Osteoblast (primary cell): ENCODE measurements at regions not wholly inside any gene's neighbourhood (a gene's known extent, or its start where the extent isn't known, plus 50 kb on each side); places are given as distances from the start of the nearest gene placed in this dataset.

Experiments used
- DNase-seq: peaks from one replicate; pipeline ENCODE4 v3.0.0; 2011; ENCODE audit warnings: low spot score, mixed read lengths; ENCODE audit not compliant: insufficient read length; ENCODE audit errors: missing footprints
- H2AFZ ChIP-seq: 2 replicates; pipeline ENCODE4 v1.6.0; 2011; ENCODE audit warnings: mild to moderate bottlenecking, low read length
- H3K27ac ChIP-seq: 2 replicates; pipeline ENCODE4 v1.5.1; 2011; ENCODE audit warnings: mild to moderate bottlenecking, low read depth, low read length, moderate library complexity
- H3K27me3 ChIP-seq: 2 replicates; pipeline ENCODE4 v1.6.0; 2012; ENCODE audit warnings: mild to moderate bottlenecking, control low read depth, inconsistent platforms, low read length, moderate library complexity; ENCODE audit not compliant: insufficient read depth
- H3K36me3 ChIP-seq: 2 replicates; pipeline ENCODE4 v1.5.1; 2011; ENCODE audit warnings: mild to moderate bottlenecking, low read length, control low read depth, moderate library complexity; ENCODE audit not compliant: insufficient read depth
- H3K4me1 ChIP-seq: 2 replicates; pipeline ENCODE4 v1.5.1; 2011; ENCODE audit warnings: mild to moderate bottlenecking, low read length, control low read depth, moderate library complexity; ENCODE audit not compliant: insufficient read depth
- H3K4me2 ChIP-seq: 2 replicates; pipeline ENCODE4 v1.6.0; 2011; ENCODE audit warnings: mild to moderate bottlenecking, low read length; ENCODE audit not compliant: insufficient read depth
- H3K4me3 ChIP-seq: fragments of 200-600 bp; sonication (generic); 3 replicates; pipeline ENCODE4 v1.5.1; 2012; ENCODE audit warnings: mild to moderate bottlenecking, low read length, inconsistent platforms; ENCODE audit not compliant: insufficient read depth
- H3K79me2 ChIP-seq: 2 replicates; pipeline ENCODE4 v1.6.0; 2012; ENCODE audit warnings: mild to moderate bottlenecking, low read length, control low read depth, inconsistent platforms; ENCODE audit not compliant: insufficient read depth
- H3K9me3 ChIP-seq: 2 replicates; pipeline ENCODE4 v1.5.1; 2011; ENCODE audit warnings: low read depth, low read length, control low read depth
- H4K20me1 ChIP-seq: 2 replicates; pipeline ENCODE4 v1.6.0; 2012; ENCODE audit warnings: mild to moderate bottlenecking, low read length, control low read depth; ENCODE audit not compliant: insufficient read depth
- CTCF ChIP-seq: IDR thresholded peaks from 2 replicates; pipeline ENCODE4 v1.5.1; 2011; ENCODE audit warnings: mild to moderate bottlenecking, low read depth, low read length, moderate library complexity; ENCODE audit errors: extremely low read depth

GRCh38 chr4:104890598-104891275 lies 255.9 kb upstream of the TET2 start:
- H3K4me2 ChIP-seq: no peak overlapping the region
- no peak overlapping the region for H3K27ac ChIP-seq
- no peaks in the 10 kb centered on the region for H3K36me3 ChIP-seq
- no peaks in the 10 kb centered on the region for H3K4me1 ChIP-seq
- no peaks in the 10 kb centered on the region for H4K20me1 ChIP-seq
- no peaks in the 10 kb centered on the region for H3K27me3 ChIP-seq
- TF ChIP-seq CTCF: no peak
- DNase-seq: no peak
- H2AFZ ChIP-seq: no peak overlapping the region
- H3K9me3 ChIP-seq: no peaks in the 10 kb centered on the region
- no peaks in the 10 kb centered on the region for H3K79me2 ChIP-seq
- H3K4me3 ChIP-seq: no peak overlapping the region

GRCh38 chr4:104896660-104897645 lies 249.7 kb upstream of the TET2 start:
- no peaks in the 10 kb centered on the region for H3K4me1 ChIP-seq
- no peak overlapping the region for H3K4me2 ChIP-seq
- H2AFZ ChIP-seq: no peak overlapping the region
- no peaks in the 10 kb centered on the region for H3K27me3 ChIP-seq
- no peak for TF ChIP-seq CTCF
- no peaks in the 10 kb centered on the region for H4K20me1 ChIP-seq
- no peaks in the 10 kb centered on the region for H3K9me3 ChIP-seq
- H3K4me3 ChIP-seq: no peak overlapping the region
- no peaks in the 10 kb centered on the region for H3K36me3 ChIP-seq
- DNase-seq: no peak
- no peak overlapping the region for H3K27ac ChIP-seq
- no peaks in the 10 kb centered on the region for H3K79me2 ChIP-seq

- H3K4me2 ChIP-seq: no peak overlapping the region
- H3K36me3 ChIP-seq: no peaks in the 10 kb centered on the region
- H3K27me3 ChIP-seq: no peaks in the 10 kb centered on the region
- no peaks in the 10 kb centered on the region for H3K9me3 ChIP-seq
- no peak overlapping the region for H3K4me3 ChIP-seq
- no peaks in the 10 kb centered on the region for H3K4me1 ChIP-seq
- peak; percentile 3 for DNase-seq
- H3K79me2 ChIP-seq: no peaks in the 10 kb centered on the region
- no peaks in the 10 kb centered on the region for H4K20me1 ChIP-seq
- no peak overlapping the region for H3K27ac ChIP-seq
- no peak overlapping the region for H2AFZ ChIP-seq
- no peak for TF ChIP-seq CTCF
Measured at GRCh38 chr4:104899863-104900262, 246.8 kb upstream of the TET2 start.

GRCh38 chr4:104901438-104901837 lies 245.2 kb upstream of the TET2 start:
- Histone ChIP-seq H3K36me3 (no peaks in the 10 kb centered on the region), H3K27me3 (no peaks in the 10 kb centered on the region), H3K4me3 (no peak overlapping the region), H4K20me1 (no peaks in the 10 kb centered on the region), H3K4me2 (no peak overlapping the region), H3K4me1 (no peaks in the 10 kb centered on the region), H3K27ac (no peak overlapping the region), H3K79me2 (no peaks in the 10 kb centered on the region), H2AFZ (no peak overlapping the region), H3K9me3 (no peaks in the 10 kb centered on the region)
- no peak for DNase-seq
- no peak for TF ChIP-seq CTCF
